Body of pancreas (tissue), 4 donors: ENCODE measurements at regions not wholly inside any gene's neighbourhood (a gene's known extent, or its start where the extent isn't known, plus 50 kb on each side); places are given as distances from the start of the nearest gene placed in this dataset.

ENCODE experiments used
- CTCF ChIP-seq, 7 experiments: fragments of 450-650 bp in 4 of 7; fragments of 200-600 bp in 3 of 7; sonication (generic) in 3 of 7; IDR thresholded peaks; one replicate each; pipeline ENCODE4 v1.5.1; 2016 to 2019; ENCODE audit warnings: antibody characterized with exemption in 7 of 7
- POLR2A ChIP-seq, 3 donors: fragments of 450-650 bp; IDR thresholded peaks; one replicate each; pipeline ENCODE4 v1.6.1; 2016; ENCODE audit warnings: antibody characterized with exemption in 3 of 3, mild to moderate bottlenecking in 2 of 3

DNA sequence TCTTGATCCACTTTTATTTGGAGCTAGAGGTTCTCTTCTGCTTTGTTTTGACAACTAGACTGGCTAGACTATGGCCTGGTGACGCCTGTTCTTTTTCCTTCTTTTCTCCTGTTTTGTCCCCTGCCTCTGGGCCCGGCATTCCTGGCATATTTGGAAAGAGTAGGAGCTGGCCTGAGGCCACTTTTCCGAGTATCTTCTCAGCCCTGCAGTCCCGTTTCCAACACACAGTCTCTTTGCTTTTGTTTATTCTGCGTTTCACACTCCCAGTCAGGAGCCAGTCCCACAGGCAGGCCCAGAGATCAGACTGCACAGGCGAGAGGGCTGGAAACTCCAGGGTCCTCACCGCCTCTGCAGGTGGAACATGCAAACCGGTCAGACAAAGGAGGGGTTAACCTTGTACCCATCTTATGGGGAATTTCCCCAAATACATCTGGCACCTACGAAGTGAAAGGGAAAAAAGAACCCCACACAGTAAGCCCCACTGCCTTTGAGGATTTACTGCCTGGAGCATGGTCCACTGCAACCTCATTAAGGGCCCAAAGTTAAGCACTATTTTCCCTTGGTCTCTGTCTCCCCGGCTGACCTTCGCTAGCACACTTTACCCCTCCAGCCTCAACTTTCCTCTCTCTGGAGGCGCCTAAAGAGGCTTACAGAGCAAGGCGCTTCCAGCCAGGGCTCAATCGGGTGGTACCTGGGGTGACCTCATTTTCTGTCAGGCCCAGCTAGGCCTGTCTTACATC is 141.1 kb downstream of the TOMM20 start:
- TF ChIP-seq CTCF (IDR thresholded peaks at IDR 0.05) (peak in 1 of 7 experiments; percentile 12), POLR2A (IDR thresholded peaks at IDR 0.05) (peak in 2 of 3 donors; percentile 15 to 29)
